Large intestine (tissue), 3 donors: ENCODE measurements at regions not wholly inside any gene's neighbourhood (a gene's known extent, or its start where the extent isn't known, plus 50 kb on each side); places are given as distances from the start of the nearest gene placed in this dataset.
A peak's percentile ranks its signal among the peaks of the same experiment; 100 is the strongest.

Experiments used
- DNase-seq, 2 donors: peaks; one replicate each; pipeline versions ENCODE4 v3.0.0 to v3.0.0-alpha.2; 2013
- H3K27ac ChIP-seq: one replicate; pipeline ENCODE4 v1.5.1; 2013; ENCODE audit warnings: low read length
- H3K27me3 ChIP-seq: 2 replicates; pipeline ENCODE4 v1.6.1; 2013; ENCODE audit warnings: low read length; ENCODE audit not compliant: control insufficient read depth, insufficient read depth
- H3K36me3 ChIP-seq: 2 replicates; pipeline ENCODE4 v1.6.1; 2013; ENCODE audit warnings: low read length; ENCODE audit not compliant: control insufficient read depth, insufficient read depth
- H3K4me1 ChIP-seq: one replicate; pipeline ENCODE4 v1.6.1; 2013; ENCODE audit warnings: low read length; ENCODE audit not compliant: control insufficient read depth, insufficient read depth
- H3K4me3 ChIP-seq: one replicate; pipeline ENCODE4 v1.5.1; 2013; ENCODE audit warnings: low read length
- H3K9me3 ChIP-seq: one replicate; pipeline ENCODE4 v1.6.1; 2013; ENCODE audit warnings: mild to moderate bottlenecking, low read depth, low read length, moderate library complexity; ENCODE audit not compliant: control insufficient read depth
- WGBS: methylation state at CpG from one replicate; pipeline ENCODE4 v1.1.5; 2013; ENCODE audit warnings: low lambda C conversion rate; ENCODE audit not compliant: insufficient coverage; 5-methylcytosine and 5-hydroxymethylcytosine counted together

DNA sequence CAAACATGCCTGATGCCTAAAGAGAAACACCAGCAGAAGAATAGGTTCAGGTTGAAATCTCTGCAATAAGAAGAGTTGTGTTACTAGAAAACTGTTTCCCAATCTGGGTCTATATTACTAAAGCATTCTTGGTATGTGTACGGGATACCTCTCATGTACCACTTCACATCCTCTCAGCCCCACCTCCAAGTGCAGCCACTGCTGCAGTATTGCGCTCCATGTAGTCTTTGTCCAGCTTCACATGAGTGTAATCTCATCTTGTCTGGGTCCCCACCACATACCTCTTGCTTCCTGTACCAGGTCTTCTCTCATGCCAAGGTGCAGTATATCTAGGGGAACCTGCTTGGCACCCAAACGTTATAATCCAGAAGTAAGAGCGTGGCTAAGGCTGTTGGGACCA is 187.5 kb upstream of the EEA1 start:
- Histone ChIP-seq H3K4me3 (no peak overlapping the region), H3K4me1 (peaks cover 28% of the 10 kb centered on the region), H3K36me3 (no peaks in the 10 kb centered on the region), H3K27ac (no peak overlapping the region), H3K27me3 (no peaks in the 10 kb centered on the region), H3K9me3 (no peaks in the 10 kb centered on the region)
- WGBS: 100% methylated on average over 2 of the region's 4 CpGs
- DNase-seq: no peak

DNA sequence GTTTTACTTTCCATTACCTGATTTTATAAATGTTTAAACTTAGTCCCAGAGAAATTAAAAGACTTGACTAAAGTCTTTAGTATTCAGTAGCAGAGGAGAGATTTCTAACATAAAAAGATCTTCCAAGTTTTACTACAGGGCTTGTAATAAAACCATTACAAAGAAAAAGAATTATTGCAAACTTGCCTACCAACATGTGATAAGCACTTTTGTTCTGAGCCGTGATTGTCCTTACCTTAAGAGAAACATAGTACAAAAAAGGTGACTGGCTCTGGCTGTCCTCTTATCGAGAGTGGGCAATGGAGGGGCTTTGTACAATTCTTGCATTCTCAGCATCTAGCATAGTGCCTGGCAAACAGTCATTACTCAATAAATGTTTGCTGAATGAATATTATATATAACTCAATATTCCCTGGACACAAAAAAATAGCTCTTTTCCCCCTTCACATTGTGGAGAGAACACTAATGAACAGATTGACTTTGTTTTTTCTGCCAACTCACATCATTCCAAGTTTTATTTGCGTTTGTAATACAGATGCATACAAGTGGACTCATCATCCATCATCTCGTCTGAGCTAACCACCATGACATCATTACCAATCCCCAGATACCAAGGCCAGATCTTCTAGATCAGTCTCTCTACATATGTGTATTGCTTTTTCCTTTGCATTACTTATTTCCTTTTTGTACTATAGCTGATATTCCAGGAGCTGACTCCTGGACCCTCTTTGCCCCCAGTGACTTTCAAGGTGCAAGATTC is 192.8 kb upstream of the EEA1 start:
- 48% methylated on average over 3 of the region's 4 CpGs for WGBS
- Histone ChIP-seq H3K36me3 (no peaks in the 10 kb centered on the region), H3K4me3 (no peak overlapping the region), H3K4me1 (peaks cover 37% of the 10 kb centered on the region), H3K27me3 (no peaks in the 10 kb centered on the region), H3K9me3 (no peaks in the 10 kb centered on the region), H3K27ac (peak overlapping the region; percentile 86)
- peak in 1 of 2 donors; percentile 59 for DNase-seq

DNA sequence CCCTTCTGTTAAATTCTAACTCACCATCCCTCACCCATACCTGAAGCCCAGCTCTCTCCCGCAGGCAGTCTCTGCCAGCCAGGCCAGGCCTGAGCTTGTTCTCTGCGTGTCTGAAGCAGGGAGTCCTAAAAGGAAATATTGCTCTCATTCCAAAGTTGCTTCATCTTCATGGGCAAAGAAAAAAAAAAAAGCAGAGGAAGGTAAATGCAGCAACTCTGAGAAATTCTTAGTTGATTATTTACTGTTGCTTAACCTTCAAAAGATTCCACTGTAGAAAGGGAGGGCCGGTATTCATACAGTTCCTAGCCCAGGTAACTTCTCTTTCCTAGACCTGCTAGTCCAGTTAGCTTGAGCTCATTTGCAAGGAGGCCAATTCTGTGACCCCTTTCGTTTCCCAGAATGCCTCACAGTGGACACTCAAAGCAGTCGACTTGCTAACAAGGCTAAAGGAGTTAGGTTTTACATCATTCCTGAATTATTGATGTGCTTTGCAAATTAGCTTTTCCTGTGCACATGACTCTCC is 193.5 kb upstream of the EEA1 start:
- WGBS: no CpG with 5 or more reads among the region's 5 CpGs
- Histone ChIP-seq H3K27ac (peak overlapping the region; percentile 86), H3K9me3 (no peaks in the 10 kb centered on the region)

DNA sequence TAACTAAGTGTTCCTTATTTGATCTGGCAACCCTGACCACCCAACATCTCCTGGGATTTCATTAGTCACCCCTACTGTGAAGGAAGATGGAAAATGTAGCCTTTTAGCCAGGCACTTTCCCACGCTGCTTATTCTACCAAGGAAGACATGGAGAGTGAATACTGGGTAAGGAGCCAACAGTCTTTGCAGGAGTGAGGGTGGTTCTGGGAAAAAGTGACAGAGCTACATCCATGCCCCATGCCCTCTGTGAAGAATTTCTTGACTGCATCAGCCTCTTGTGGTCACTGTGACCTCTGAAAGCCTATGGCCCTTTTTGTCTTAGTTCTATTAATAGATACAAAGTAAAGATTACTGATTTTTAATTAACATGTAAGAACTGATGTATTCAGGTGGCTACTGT is 196.0 kb upstream of the EEA1 start:
- Histone ChIP-seq H3K4me3 (no peak overlapping the region), H3K27me3 (no peaks in the 10 kb centered on the region), H3K9me3 (no peaks in the 10 kb centered on the region), H3K36me3 (no peaks in the 10 kb centered on the region), H3K4me1 (peaks cover 40% of the 10 kb centered on the region), H3K27ac (no peak overlapping the region)
- DNase-seq: no peak
- no CpG with 5 or more reads among the region's 1 CpG for WGBS

More for the DNA sequence above, 193.5 kb upstream of the EEA1 start:
- H3K4me1 ChIP-seq: peaks cover 44% of the 10 kb centered on the region
- H3K4me3 ChIP-seq: no peak overlapping the region
- H3K36me3 ChIP-seq: no peaks in the 10 kb centered on the region
- no peaks in the 10 kb centered on the region for H3K27me3 ChIP-seq
- DNase-seq: peak; percentile 81 to 91

DNA sequence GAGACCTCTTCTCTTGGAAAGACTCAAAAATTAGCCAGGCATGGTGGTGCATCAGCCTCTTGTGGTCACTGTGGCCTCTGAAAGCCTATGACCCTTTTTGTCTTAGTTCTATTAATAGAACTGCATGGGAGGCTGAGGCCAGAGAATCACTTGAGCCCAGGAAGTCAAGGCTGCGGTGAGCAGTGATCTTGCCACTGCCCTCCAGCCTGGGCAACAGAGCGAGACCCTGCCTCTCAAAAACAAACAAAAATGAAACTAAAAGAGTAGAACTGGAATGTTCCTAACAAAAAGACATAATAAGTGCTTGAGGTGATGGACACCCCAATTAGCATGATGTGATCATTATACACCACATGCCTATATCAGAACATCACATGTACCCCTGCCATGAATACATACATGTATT is 197.0 kb upstream of the EEA1 start:
- no CpG with 5 or more reads among the region's 2 CpGs for WGBS
- no peak overlapping the region for H3K27ac ChIP-seq
- H3K4me1 ChIP-seq: peaks cover 31% of the 10 kb centered on the region
- no peak for DNase-seq
- H3K9me3 ChIP-seq: no peaks in the 10 kb centered on the region
- H3K27me3 ChIP-seq: no peaks in the 10 kb centered on the region
- H3K36me3 ChIP-seq: no peaks in the 10 kb centered on the region
- H3K4me3 ChIP-seq: no peak overlapping the region

DNA sequence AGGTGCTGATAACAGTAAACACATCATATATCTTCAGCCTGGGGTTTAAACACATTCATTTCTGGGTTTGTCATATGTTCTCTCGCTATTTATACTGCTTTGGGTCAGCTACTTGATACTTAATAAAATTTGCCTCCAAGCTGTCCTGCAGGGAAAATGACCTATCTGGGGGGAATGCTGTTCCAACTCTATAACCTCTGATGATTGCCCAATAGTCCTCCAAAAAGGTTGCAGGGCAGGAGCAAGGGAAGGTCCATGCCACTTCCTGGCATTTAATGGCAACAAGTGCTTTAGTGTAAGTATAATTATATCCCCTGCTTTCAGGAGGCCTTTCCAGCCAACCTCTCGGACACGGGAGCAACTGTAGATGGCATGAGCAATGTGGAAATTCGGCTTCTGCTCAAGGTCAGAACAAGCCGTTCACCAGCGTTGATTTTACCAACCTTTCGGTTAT is 198.0 kb upstream of the EEA1 start:
- Histone ChIP-seq H3K4me1 (peaks cover 22% of the 10 kb centered on the region), H3K9me3 (no peaks in the 10 kb centered on the region), H3K36me3 (no peaks in the 10 kb centered on the region), H3K27ac (peak overlapping the region; percentile 64), H3K4me3 (no peak overlapping the region), H3K27me3 (no peaks in the 10 kb centered on the region)
- no CpG with 5 or more reads among the region's 7 CpGs for WGBS
- DNase-seq: no peak

DNA sequence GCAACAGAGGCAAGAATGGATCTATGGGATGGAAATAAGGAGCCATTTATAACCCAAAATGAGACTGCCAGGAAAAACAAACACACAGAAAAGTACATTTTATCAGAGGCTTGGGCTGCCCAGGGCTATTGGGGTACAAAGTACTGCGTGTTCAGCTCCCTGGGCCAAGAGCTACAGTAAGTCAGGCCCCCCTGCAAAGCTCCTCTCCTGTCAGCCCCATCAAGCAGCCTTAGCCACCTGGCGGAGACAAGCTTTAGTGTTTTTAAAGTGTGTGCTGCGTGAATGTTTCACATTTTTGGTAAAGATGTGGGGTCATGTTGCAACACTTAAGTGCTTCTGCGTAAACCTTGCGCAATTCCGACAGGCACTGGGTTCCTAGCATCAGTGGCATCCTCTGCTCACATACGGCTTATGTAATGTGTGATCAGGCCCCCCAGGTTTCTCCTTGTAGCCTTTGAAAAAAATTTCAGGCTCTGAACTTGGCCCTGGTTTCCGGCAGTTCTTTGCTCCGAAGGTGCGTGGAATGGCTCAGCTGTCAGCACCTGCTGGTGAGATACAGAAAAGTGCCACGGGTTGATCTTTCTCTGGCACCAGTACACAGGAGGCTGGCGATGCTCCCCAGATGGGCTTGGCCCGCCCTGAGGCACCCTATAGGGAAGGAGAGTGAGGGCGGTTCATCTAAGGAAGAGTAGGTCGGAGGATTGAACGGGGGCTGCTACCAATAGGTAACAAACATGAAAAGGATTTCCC is 198.7 kb upstream of the EEA1 start:
- Histone ChIP-seq H3K36me3 (no peaks in the 10 kb centered on the region), H3K27ac (peak overlapping the region; percentile 64), H3K4me1 (peaks cover 17% of the 10 kb centered on the region), H3K9me3 (no peaks in the 10 kb centered on the region), H3K27me3 (no peaks in the 10 kb centered on the region), H3K4me3 (no peak overlapping the region)
- DNase-seq: peak; percentile 79 to 86
- WGBS: no CpG with 5 or more reads among the region's 16 CpGs

DNA sequence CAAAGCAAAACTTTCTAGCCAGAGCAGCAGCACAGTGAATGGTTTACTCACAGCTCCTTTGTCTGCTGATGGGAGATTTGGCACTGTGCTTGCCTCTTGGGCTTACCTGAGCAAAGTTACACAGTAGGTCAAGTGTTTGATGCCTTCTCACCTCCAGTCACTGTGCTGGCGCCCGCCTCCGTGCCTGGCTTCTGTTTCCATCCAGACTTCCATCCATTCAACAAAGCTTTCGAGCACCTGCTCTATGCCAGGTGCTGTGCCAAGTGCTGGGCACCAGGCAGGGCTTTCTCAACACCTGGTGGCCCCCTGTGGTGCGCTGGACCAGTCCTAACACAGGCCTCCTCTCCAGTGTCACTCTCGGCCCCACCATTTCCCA is 199.2 kb upstream of the EEA1 start:
- WGBS: 100% methylated on average over 1 of the region's 6 CpGs
- no peak for DNase-seq
- Histone ChIP-seq H3K36me3 (no peaks in the 10 kb centered on the region), H3K4me3 (no peak overlapping the region), H3K27me3 (no peaks in the 10 kb centered on the region), H3K9me3 (no peaks in the 10 kb centered on the region), H3K27ac (peak overlapping the region; percentile 64), H3K4me1 (peaks cover 17% of the 10 kb centered on the region)

DNA sequence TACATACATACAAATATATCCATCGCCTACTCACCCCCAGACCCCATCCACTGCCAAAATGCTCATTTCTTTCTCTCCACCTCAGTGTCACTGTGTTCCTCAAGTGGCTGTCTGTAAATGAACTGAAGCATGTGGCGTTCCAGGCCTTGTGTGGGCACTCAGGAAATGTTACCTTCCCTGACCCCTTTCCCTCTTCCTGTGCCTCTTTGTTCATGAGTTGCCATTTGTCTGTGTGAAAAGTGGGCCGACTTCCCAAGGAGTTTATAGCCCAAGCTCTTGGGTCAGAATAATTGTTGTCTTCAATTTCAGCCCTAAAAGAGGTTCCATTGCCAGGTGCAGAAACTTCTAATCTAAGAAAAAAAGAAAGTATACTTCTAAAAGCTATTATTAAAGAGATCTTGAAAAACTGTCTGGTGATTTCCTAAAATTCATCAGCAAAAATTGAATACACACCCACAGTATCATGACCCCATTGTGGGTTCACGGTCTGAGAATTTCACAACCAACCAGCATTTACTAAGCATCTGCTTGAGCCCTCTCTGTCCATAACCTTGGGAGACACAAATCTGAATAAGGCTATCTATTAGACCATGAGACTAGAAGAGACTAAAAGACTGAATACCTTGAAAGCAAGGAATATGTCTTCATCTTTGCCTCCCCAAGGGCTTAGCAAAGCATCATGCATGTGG is 201.4 kb upstream of the EEA1 start:
- no peaks in the 10 kb centered on the region for H3K36me3 ChIP-seq
- H3K27ac ChIP-seq: no peak overlapping the region
- peaks cover 27% of the 10 kb centered on the region for H3K4me1 ChIP-seq
- no peaks in the 10 kb centered on the region for H3K27me3 ChIP-seq
- WGBS: 63% methylated on average over 1 of the region's 4 CpGs
- DNase-seq: no peak
- no peak overlapping the region for H3K4me3 ChIP-seq
- H3K9me3 ChIP-seq: no peaks in the 10 kb centered on the region

DNA sequence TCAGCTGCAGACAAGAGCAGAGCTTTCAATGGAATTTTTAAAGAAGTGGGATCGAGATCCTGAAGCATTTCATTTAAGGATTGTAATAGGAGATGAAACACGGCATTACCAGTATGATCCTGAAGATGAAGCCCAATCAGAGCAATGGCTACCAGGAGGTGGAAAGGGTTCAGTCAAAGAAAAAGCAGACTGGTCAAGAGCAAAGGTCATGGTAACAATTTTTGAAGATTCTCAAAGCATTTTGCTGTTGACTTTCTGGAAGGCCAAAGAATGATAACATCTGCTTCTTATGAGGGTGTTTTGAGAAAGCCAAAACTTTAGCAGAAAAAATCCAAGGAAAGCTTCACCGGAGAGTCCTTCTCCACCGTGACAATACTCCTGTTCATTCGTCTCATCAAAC is 204.3 kb upstream of the EEA1 start:
- Histone ChIP-seq H3K4me1 (peaks cover 21% of the 10 kb centered on the region), H3K27me3 (no peaks in the 10 kb centered on the region), H3K4me3 (no peak overlapping the region), H3K36me3 (no peaks in the 10 kb centered on the region), H3K9me3 (no peaks in the 10 kb centered on the region), H3K27ac (no peak overlapping the region)
- WGBS: 93% methylated on average over 3 of the region's 5 CpGs
- DNase-seq: no peak
